ENCODE measurements at regions not wholly inside any gene's neighbourhood (a gene's known extent, or its start where the extent isn't known, plus 50 kb on each side); places are given as distances from the start of the nearest gene placed in this dataset.

- H3K4me3 Mint-ChIP-seq (ENCODE audit: unreplicated experiment) = no peak overlapping the region
- TF ChIP-seq CTCF (IDR thresholded peaks at IDR 0.05) = no peak
- H3K4me1 Mint-ChIP-seq (ENCODE audit: unreplicated experiment) = no peaks in the 10 kb centered on the region
- H3K27me3 Mint-ChIP-seq (ENCODE audit: unreplicated experiment) = peaks cover 2% of the 10 kb centered on the region
- H3K9me3 Mint-ChIP-seq (ENCODE audit: unreplicated experiment) = peaks cover 18% of the 10 kb centered on the region
- DNase-seq (ENCODE audit: extremely low spot score, unreplicated experiment) = no peak
- H3K27ac Mint-ChIP-seq (ENCODE audit: unreplicated experiment) = no peak overlapping the region
- H3K36me3 Mint-ChIP-seq (ENCODE audit: unreplicated experiment) = no peaks in the 10 kb centered on the region
Measured at GRCh38 chr3:5290915-5291314, 103.4 kb downstream of the EDEM1 start.

GRCh38 chr3:5292512-5292911, 105.0 kb downstream of the EDEM1 start:
- no peak for TF ChIP-seq CTCF (IDR thresholded peaks at IDR 0.05)
- no peaks in the 10 kb centered on the region for H3K36me3 Mint-ChIP-seq (ENCODE audit: unreplicated experiment)
- DNase-seq (ENCODE audit: extremely low spot score, unreplicated experiment) = no peak
- no peaks in the 10 kb centered on the region for H3K4me1 Mint-ChIP-seq (ENCODE audit: unreplicated experiment)
- H3K4me3 Mint-ChIP-seq (ENCODE audit: unreplicated experiment) = no peak overlapping the region
- no peak overlapping the region for H3K27ac Mint-ChIP-seq (ENCODE audit: unreplicated experiment)
- H3K9me3 Mint-ChIP-seq (ENCODE audit: unreplicated experiment) = peaks cover 12% of the 10 kb centered on the region
- peaks cover 2% of the 10 kb centered on the region for H3K27me3 Mint-ChIP-seq (ENCODE audit: unreplicated experiment)

GRCh38 chr3:5293207-5293606, 105.7 kb downstream of the EDEM1 start:
- no peak for DNase-seq (ENCODE audit: extremely low spot score, unreplicated experiment)
- no peaks in the 10 kb centered on the region for H3K36me3 Mint-ChIP-seq (ENCODE audit: unreplicated experiment)
- H3K4me1 Mint-ChIP-seq (ENCODE audit: unreplicated experiment) = no peaks in the 10 kb centered on the region
- peaks cover 2% of the 10 kb centered on the region for H3K27me3 Mint-ChIP-seq (ENCODE audit: unreplicated experiment)
- H3K4me3 Mint-ChIP-seq (ENCODE audit: unreplicated experiment) = no peak overlapping the region
- TF ChIP-seq CTCF (IDR thresholded peaks at IDR 0.05) = no peak
- no peak overlapping the region for H3K27ac Mint-ChIP-seq (ENCODE audit: unreplicated experiment)
- H3K9me3 Mint-ChIP-seq (ENCODE audit: unreplicated experiment) = peaks cover 5% of the 10 kb centered on the region

- H3K9me3 Mint-ChIP-seq (ENCODE audit: unreplicated experiment) = no peaks in the 10 kb centered on the region
- H3K4me1 Mint-ChIP-seq (ENCODE audit: unreplicated experiment) = no peaks in the 10 kb centered on the region
- H3K27ac Mint-ChIP-seq (ENCODE audit: unreplicated experiment) = no peak overlapping the region
- TF ChIP-seq CTCF (IDR thresholded peaks at IDR 0.05) = no peak
- H3K27me3 Mint-ChIP-seq (ENCODE audit: unreplicated experiment) = peaks cover 2% of the 10 kb centered on the region
- no peak overlapping the region for H3K4me3 Mint-ChIP-seq (ENCODE audit: unreplicated experiment)
- DNase-seq (ENCODE audit: extremely low spot score, unreplicated experiment) = no peak
- no peaks in the 10 kb centered on the region for H3K36me3 Mint-ChIP-seq (ENCODE audit: unreplicated experiment)
Measured at GRCh38 chr3:5294356-5294755, 106.8 kb downstream of the EDEM1 start.

- no peak for TF ChIP-seq CTCF (IDR thresholded peaks at IDR 0.05)
- no peaks in the 10 kb centered on the region for H3K36me3 Mint-ChIP-seq (ENCODE audit: unreplicated experiment)
- H3K9me3 Mint-ChIP-seq (ENCODE audit: unreplicated experiment) = no peaks in the 10 kb centered on the region
- peaks cover 2% of the 10 kb centered on the region for H3K27me3 Mint-ChIP-seq (ENCODE audit: unreplicated experiment)
- no peak overlapping the region for H3K27ac Mint-ChIP-seq (ENCODE audit: unreplicated experiment)
- no peaks in the 10 kb centered on the region for H3K4me1 Mint-ChIP-seq (ENCODE audit: unreplicated experiment)
- no peak overlapping the region for H3K4me3 Mint-ChIP-seq (ENCODE audit: unreplicated experiment)
- DNase-seq (ENCODE audit: extremely low spot score, unreplicated experiment) = no peak
Measured at GRCh38 chr3:5295191-5295690, 107.7 kb downstream of the EDEM1 start.

Data from osteocyte (in vitro differentiated cells).